ENCODE measurements at regions not wholly inside any gene's neighbourhood (a gene's known extent, or its start where the extent isn't known, plus 50 kb on each side); places are given as distances from the start of the nearest gene placed in this dataset.

DNA sequence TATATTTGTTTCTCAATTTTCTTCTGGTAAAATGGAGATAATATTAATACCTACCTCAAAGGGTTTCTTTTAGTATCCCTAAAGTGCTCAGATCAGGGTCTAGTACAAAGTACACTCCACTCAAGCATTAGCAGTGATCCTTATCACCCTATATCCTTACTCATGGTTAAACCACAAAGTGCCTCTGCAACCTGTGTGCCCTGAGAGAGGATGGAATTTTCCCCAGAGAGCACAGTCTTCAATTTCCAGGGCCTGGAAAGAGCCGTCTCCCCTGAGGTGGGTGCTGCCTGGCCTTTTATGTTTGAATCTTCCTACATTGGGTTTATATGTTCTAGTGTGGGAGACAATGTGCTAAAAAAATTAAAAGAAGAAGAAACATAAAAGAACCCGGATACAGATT is 183.1 kb upstream of the FBXO33 start:
- CTCF ChIA-PET, result no interaction called here
- FAIRE-seq, result no peak
- WGBS (ENCODE audit: missing lambda C conversion rate), result 3% methylated on average over 2 of the region's 2 CpGs
- ATAC-seq, result no peak
- DNase-seq (ENCODE audit: low read depth in 1 of 2, low spot score in 1 of 2), result no peak
- TF ChIP-seq SMC3 (IDR thresholded peaks at IDR 0.05), result no peak
- TF ChIP-seq HOXB13 (CRISPR knock-in tag; IDR thresholded peaks at IDR 0.05; ENCODE audit: low read depth), result no peak
- TF ChIP-seq ZNF302 (CRISPR knock-in tag; IDR thresholded peaks at IDR 0.05), result no peak
- no peak for TF ChIP-seq MAFK (IDR thresholded peaks at IDR 0.05; ENCODE audit: partially characterized antibody)
- TF ChIP-seq, protein P1, sequence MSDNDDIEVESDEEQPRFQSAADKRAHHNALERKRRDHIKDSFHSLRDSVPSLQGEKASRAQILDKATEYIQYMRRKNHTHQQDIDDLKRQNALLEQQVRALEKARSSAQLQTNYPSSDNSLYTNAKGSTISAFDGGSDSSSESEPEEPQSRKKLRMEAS (IDR thresholded peaks at IDR 0.05), result no peak
- TF ChIP-seq HDAC2 (IDR thresholded peaks at IDR 0.05), result no peak
- no peak for TF ChIP-seq CHD4 (IDR thresholded peaks at IDR 0.05; ENCODE audit: borderline replicate concordance)
- no peak for TF ChIP-seq PHF8 (IDR thresholded peaks at IDR 0.05; ENCODE audit: borderline replicate concordance, low read depth)
- no peak overlapping the region for H3K27ac ChIP-seq
- no peaks in the 10 kb centered on the region for H3K4me1 ChIP-seq
- no peak overlapping the region for H3K4me2 ChIP-seq
- POLR2A ChIA-PET, result no interaction called here
- H3K4me3 ChIP-seq, result no peak overlapping the region
- no peaks in the 10 kb centered on the region for H3K9me3 ChIP-seq

DNA sequence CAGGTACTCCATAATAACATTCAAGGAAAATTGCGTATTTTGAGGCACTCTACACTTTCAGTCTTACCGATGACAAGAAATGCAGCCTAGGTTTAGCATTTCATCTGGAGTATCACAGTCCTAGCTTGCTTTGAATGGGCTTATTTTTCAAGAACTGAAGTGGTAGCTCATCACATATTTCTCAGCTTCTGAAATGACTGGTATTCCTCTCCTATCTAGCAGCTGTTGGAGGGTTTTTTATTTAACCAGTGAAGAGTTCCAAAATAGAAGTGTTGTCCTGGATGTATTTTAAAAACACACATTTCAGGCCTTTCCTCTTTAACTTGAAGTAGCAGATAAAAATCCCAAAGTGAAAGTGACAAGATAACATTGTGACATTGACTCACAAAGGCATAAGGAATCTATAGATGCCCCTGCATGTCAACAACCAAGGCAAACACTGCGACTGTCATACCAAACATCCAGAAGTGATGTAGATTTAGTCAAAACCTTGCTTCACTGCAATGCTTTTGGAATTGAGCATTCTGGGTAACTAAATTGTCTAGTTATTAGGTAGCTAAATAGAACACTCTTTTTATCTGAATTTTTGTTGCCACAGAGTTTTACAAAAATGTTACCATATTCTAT is 182.2 kb upstream of the FBXO33 start:
- no peak overlapping the region for H3K27ac ChIP-seq
- FAIRE-seq (no peak), DNase-seq (ENCODE audit: low read depth in 1 of 2, low spot score in 1 of 2) (no peak), ATAC-seq (no peak)
- TF ChIP-seq ZNF302 (CRISPR knock-in tag; IDR thresholded peaks at IDR 0.05), result no peak
- TF ChIP-seq MAZ (IDR thresholded peaks at IDR 0.05; ENCODE audit: borderline replicate concordance, low read depth, low read length), result no peak
- TF ChIP-seq ZC3H11A (IDR thresholded peaks at IDR 0.05), result no peak
- no peak for TF ChIP-seq ESRRA (IDR thresholded peaks at IDR 0.05; ENCODE audit: borderline replicate concordance, low read length)
- TF ChIP-seq, protein P2, sequence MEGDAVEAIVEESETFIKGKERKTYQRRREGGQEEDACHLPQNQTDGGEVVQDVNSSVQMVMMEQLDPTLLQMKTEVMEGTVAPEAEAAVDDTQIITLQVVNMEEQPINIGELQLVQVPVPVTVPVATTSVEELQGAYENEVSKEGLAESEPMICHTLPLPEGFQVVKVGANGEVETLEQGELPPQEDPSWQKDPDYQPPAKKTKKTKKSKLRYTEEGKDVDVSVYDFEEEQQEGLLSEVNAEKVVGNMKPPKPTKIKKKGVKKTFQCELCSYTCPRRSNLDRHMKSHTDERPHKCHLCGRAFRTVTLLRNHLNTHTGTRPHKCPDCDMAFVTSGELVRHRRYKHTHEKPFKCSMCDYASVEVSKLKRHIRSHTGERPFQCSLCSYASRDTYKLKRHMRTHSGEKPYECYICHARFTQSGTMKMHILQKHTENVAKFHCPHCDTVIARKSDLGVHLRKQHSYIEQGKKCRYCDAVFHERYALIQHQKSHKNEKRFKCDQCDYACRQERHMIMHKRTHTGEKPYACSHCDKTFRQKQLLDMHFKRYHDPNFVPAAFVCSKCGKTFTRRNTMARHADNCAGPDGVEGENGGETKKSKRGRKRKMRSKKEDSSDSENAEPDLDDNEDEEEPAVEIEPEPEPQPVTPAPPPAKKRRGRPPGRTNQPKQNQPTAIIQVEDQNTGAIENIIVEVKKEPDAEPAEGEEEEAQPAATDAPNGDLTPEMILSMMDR (IDR thresholded peaks at IDR 0.05), result no peak
- TF ChIP-seq EHF (CRISPR knock-in tag; IDR thresholded peaks at IDR 0.05), result no peak
- no peak for TF ChIP-seq HOXA7 (CRISPR knock-in tag; IDR thresholded peaks at IDR 0.05)
- TF ChIP-seq CBX8 (IDR thresholded peaks at IDR 0.05), result no peak
- no peak for TF ChIP-seq PHF8 (IDR thresholded peaks at IDR 0.05; ENCODE audit: borderline replicate concordance, low read depth)
- CTCF ChIA-PET, result no interaction called here
- H3K4me1 ChIP-seq, result no peaks in the 10 kb centered on the region
- H3K4me3 ChIP-seq, result no peak overlapping the region
- no peak overlapping the region for H3K4me2 ChIP-seq
- no peaks in the 10 kb centered on the region for H3K9me3 ChIP-seq
- WGBS (ENCODE audit: missing lambda C conversion rate), result 32% methylated on average over 3 of the region's 3 CpGs
- POLR2A ChIA-PET, result no interaction called here

DNA sequence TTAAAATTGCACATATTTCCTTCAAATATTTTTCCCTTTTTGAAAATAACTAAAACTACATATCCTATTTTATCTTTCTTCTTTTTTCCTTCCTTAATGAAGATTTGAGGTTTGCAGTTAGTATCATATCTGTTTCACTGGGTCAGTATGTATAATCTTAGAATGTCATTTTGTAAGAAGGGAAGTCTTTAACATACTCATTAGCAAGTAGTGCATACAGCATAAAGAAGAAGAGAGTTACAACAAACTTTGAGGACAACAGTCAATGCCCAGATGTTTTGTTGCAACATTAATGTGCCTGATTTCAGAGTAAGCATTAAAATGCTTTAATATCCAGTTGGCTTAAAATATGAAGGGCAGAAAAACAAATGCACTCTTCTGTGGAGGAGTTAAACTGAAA is 176.9 kb upstream of the FBXO33 start:
- POLR2A ChIA-PET, result no interaction called here
- no peak for DNase-seq (ENCODE audit: low read depth in 1 of 2, low spot score in 1 of 2)
- FAIRE-seq, result no peak
- H3K4me2 ChIP-seq, result no peak overlapping the region
- ATAC-seq, result no peak
- H3K4me3 ChIP-seq, result no peak overlapping the region
- CTCF ChIA-PET, result no interaction called here
- TF ChIP-seq POLR2AphosphoS2 (conservative IDR thresholded peaks at IDR 0.05; ENCODE audit: low read length), result no peak
- no peak for TF ChIP-seq MAFK (IDR thresholded peaks at IDR 0.05; ENCODE audit: partially characterized antibody)
- H3K9me3 ChIP-seq, result no peaks in the 10 kb centered on the region
- H3K4me1 ChIP-seq, result no peaks in the 10 kb centered on the region
- H3K27ac ChIP-seq, result no peak overlapping the region

DNA sequence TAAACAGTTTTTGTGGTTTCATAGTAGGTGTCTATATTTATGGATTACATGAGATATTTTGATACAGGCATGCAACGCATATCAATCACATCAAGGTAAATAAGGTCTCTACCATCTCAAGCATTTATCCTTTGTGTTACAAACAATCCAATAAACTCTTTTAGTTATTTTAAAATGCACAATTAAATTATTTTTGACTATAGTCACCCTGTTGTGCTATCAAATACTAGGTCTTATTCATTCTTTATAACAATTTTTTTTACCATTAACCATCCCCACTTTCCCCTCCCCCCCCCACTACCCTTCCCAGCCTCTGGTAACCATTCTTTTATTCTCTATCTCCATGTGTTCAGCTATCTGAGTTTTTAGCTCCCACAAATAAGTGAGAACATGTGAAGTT is 175.7 kb upstream of the FBXO33 start:
- POLR2A ChIA-PET, result no interaction called here
- Histone ChIP-seq H3K27ac (no peak overlapping the region), H3K4me2 (no peak overlapping the region), H3K4me3 (no peak overlapping the region), H3K9me3 (no peaks in the 10 kb centered on the region), H3K4me1 (no peaks in the 10 kb centered on the region)
- FAIRE-seq, result no peak
- ATAC-seq, result no peak
- TF ChIP-seq EP300 (IDR thresholded peaks at IDR 0.05) (no peak), MYC (IDR thresholded peaks at IDR 0.05; ENCODE audit: borderline replicate concordance, low read length) (no peak), POLR2AphosphoS2 (conservative IDR thresholded peaks at IDR 0.05; ENCODE audit: low read length) (no peak), ESRRA (IDR thresholded peaks at IDR 0.05; ENCODE audit: borderline replicate concordance, low read length) (no peak), GATA3 (IDR thresholded peaks at IDR 0.05; ENCODE audit: borderline replicate concordance) (no peak), RARB (CRISPR knock-in tag; IDR thresholded peaks at IDR 0.05) (no peak), BHLHE40 (IDR thresholded peaks at IDR 0.05; ENCODE audit: low read depth, low read length) (no peak), ZFP36 (IDR thresholded peaks at IDR 0.05; ENCODE audit: borderline replicate concordance, partially characterized antibody) (no peak), HOXB5 (CRISPR knock-in tag; IDR thresholded peaks at IDR 0.05) (no peak), ZC3H11A (IDR thresholded peaks at IDR 0.05) (no peak), JUN (IDR thresholded peaks at IDR 0.05) (no peak), MAFK (IDR thresholded peaks at IDR 0.05; ENCODE audit: partially characterized antibody) (no peak), NPAS2 (CRISPR knock-in tag; IDR thresholded peaks at IDR 0.05; ENCODE audit: borderline replicate concordance) (no peak)
- TF ChIP-seq, protein P1 (IDR thresholded peaks at IDR 0.05), result no peak
- TF ChIP-seq, protein P3, sequence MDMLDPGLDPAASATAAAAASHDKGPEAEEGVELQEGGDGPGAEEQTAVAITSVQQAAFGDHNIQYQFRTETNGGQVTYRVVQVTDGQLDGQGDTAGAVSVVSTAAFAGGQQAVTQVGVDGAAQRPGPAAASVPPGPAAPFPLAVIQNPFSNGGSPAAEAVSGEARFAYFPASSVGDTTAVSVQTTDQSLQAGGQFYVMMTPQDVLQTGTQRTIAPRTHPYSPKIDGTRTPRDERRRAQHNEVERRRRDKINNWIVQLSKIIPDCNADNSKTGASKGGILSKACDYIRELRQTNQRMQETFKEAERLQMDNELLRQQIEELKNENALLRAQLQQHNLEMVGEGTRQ (IDR thresholded peaks at IDR 0.05), result no peak
- CTCF ChIA-PET, result interaction anchor here (0.7 kb wide), 1 partner anchor 741 kb away, joined by 3 read pairs; no protein-coding TSS in a partner anchor
- 12% methylated on average over 1 of the region's 1 CpG for WGBS (ENCODE audit: missing lambda C conversion rate)
- DNase-seq (ENCODE audit: low read depth in 1 of 2, low spot score in 1 of 2), result no peak

Data from A549 (cell line).